HG02588 (cell line): ENCODE measurements at regions not wholly inside any gene's neighbourhood (a gene's known extent, or its start where the extent isn't known, plus 50 kb on each side); places are given as distances from the start of the nearest gene placed in this dataset.

Experiments used
- ATAC-seq: cut with Tn5 transposase; IDR thresholded peaks from one replicate; pipeline ENCODE4 v1.9.1; 2021; ENCODE audit warnings: mild to moderate bottlenecking, moderate library complexity; ENCODE audit not compliant: unreplicated experiment

- no peak for ATAC-seq
Measured at GRCh38 chr18:60552948-60553347, 180.4 kb upstream of the MC4R start.

- ATAC-seq: peak; percentile 30
Measured at GRCh38 chr18:60554967-60555366, 182.4 kb upstream of the MC4R start.

- peak; percentile 50 for ATAC-seq
Measured at GRCh38 chr18:60555625-60556024, 183.1 kb upstream of the MC4R start.

GRCh38 chr18:60556326-60556725 is 183.8 kb upstream of the MC4R start:
- no peak for ATAC-seq

GRCh38 chr18:60560071-60560470 is 187.5 kb upstream of the MC4R start:
- no peak for ATAC-seq

GRCh38 chr18:60563082-60563481 is 190.5 kb upstream of the MC4R start:
- ATAC-seq: no peak

- ATAC-seq: no peak
Measured at GRCh38 chr18:60568220-60568619, 195.6 kb upstream of the MC4R start.

GRCh38 chr18:60570172-60570571 is 197.6 kb upstream of the MC4R start:
- ATAC-seq: no peak

- no peak for ATAC-seq
Measured at GRCh38 chr18:60577457-60577856, 204.9 kb upstream of the MC4R start.

GRCh38 chr18:60585670-60586069 is 213.1 kb upstream of the MC4R start:
- ATAC-seq: peak; percentile 49

GRCh38 chr18:60593249-60593648 is 220.7 kb upstream of the MC4R start:
- no peak for ATAC-seq

- no peak for ATAC-seq
Measured at GRCh38 chr18:60596928-60597327, 224.4 kb upstream of the MC4R start.

GRCh38 chr18:60599267-60599666 is 226.7 kb upstream of the MC4R start:
- ATAC-seq: peak; percentile 89

GRCh38 chr18:60599995-60600394 is 227.4 kb upstream of the MC4R start:
- no peak for ATAC-seq

- ATAC-seq: no peak
Measured at GRCh38 chr18:60601249-60601648, 228.7 kb upstream of the MC4R start.

- ATAC-seq: no peak
Measured at GRCh38 chr18:60623331-60623730, 250.8 kb upstream of the MC4R start.

- ATAC-seq: no peak
Measured at GRCh38 chr18:60624207-60624606, 251.6 kb upstream of the MC4R start.

GRCh38 chr18:60639836-60640235 is 267.3 kb upstream of the MC4R start:
- ATAC-seq: no peak

GRCh38 chr18:60643009-60643408 is 270.4 kb upstream of the MC4R start:
- no peak for ATAC-seq

GRCh38 chr18:60646725-60647124 is 274.1 kb upstream of the MC4R start:
- no peak for ATAC-seq

- peak; percentile 99 for ATAC-seq
Measured at GRCh38 chr18:60649107-60649506, 276.5 kb upstream of the MC4R start.

- no peak for ATAC-seq
Measured at GRCh38 chr18:60649842-60650536, 277.4 kb upstream of the MC4R start.

GRCh38 chr18:60654298-60654697 is 281.7 kb upstream of the MC4R start:
- ATAC-seq: no peak
